ENCODE measurements at regions not wholly inside any gene's neighbourhood (a gene's known extent, or its start where the extent isn't known, plus 50 kb on each side); places are given as distances from the start of the nearest gene placed in this dataset.

DNA sequence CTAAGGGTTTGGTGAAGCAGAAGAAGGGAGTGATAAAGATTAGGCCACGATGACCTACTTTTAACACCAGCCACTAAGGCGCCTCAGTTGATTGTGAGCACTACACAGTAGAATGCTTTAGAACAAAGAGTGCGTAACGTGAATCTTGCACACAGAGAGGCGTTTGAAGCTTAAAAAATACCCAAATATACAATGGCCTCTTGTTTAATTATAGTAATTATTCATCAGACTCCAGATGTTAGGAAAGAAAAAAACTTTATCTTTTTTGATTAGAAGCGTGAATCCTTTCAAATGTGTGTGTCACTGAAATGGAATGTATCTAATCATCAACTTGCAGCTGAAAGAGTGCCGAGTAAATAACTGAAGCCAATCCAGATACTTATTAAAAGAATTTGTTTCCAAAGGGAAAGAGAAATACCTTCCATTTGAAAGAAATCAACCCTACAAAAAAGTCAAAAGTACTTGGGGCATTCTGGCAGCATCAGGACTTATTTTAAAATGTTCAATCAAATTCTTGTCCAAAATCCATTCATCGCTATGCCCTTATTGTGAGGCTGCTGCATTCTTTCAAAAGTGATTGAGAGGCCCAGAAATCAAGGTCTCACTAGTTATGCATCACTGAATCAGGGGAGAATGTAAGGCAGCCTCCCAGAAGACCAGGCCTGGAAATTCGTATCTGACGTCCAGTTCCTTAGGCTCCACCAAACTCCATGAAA, 337.5 kb downstream of the ZNF608 start:
- no peak for DNase-seq

GRCh38 chr5:124404796-124405195, 341.6 kb downstream of the ZNF608 start:
- DNase-seq: no peak

- no peak for DNase-seq
Measured at GRCh38 chr5:124403281-124403680, 343.2 kb downstream of the ZNF608 start.

- no peak for DNase-seq
Measured at GRCh38 chr5:124402144-124402581, 344.3 kb downstream of the ZNF608 start.

DNA sequence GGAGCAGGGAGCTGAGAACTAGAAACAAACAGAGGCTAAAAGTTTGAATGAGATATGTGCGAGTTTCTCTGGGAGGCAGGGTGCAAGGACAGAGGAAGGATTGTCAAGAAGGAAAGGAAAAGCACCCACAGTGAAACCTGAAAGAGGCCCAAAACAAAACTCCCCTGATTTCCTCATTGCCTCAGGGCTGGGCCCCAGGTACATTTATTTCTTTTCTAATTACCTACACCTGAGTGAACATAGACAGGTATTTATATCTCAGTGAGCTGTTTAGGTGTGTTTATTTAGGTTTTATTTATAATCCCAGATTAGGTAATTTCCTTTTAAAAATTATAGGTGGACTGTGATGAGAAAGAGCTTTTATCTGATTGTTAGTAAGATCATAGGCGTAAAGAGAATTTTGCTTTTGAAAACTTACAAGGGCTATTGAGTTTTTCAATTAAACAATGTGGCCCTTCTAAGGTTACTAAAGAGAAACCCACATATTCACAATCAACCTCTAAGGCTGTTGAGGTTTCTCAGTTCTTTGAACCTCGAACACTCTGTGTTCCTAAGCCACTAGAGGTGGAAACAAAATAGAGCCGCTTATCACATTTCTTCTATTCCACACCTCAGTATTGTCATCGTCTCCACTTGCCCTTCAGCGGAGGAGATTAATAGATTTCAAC, 344.8 kb downstream of the ZNF608 start:
- no peak for DNase-seq

- DNase-seq: no peak
Measured at GRCh38 chr5:124399426-124399961, 346.9 kb downstream of the ZNF608 start.

DNA sequence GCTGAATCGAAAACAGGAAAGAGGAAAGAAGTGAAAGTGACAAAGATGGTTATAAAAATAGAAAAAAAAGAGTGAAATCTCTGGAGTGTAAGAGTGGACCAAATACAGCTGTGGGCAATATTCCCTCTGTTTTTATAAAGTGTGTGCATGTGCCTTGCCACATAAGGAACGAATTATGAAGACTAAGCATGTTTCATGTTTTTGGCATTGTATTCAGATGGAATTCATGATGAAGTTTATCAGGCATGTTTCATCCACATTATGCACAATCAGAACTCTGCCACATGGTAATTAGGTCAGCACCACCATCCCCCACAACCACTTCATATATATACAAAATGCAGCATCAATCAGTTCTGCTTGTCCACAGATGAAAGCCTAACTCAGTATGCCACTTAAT, 348.0 kb downstream of the ZNF608 start:
- DNase-seq: no peak

- no peak for DNase-seq
Measured at GRCh38 chr5:124397317-124397716, 349.1 kb downstream of the ZNF608 start.

DNA sequence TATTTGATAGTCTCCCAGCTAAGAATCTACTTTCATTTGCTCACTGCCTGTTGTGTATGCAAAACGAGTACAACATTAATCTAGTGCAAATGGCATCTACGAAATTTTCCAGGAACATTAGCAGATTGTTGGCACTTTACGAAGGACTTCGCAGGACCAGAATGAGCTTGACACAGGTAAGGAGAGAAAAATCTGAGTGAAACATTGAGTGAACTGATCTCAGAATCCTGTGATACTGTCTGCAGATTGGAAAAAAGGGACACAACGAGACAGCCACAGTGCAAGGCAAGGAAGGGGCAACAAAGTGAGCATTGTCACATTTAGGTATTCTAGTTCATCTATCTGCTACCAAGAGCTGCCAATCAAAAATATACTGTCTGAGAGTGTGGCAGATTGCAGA, 350.5 kb downstream of the ZNF608 start:
- DNase-seq: no peak

- DNase-seq: no peak
Measured at GRCh38 chr5:124395287-124395686, 351.2 kb downstream of the ZNF608 start.

- no peak for DNase-seq
Measured at GRCh38 chr5:124394700-124395245, 351.7 kb downstream of the ZNF608 start.

- no peak for DNase-seq
Measured at GRCh38 chr5:124393584-124394379, 352.7 kb downstream of the ZNF608 start.

DNA sequence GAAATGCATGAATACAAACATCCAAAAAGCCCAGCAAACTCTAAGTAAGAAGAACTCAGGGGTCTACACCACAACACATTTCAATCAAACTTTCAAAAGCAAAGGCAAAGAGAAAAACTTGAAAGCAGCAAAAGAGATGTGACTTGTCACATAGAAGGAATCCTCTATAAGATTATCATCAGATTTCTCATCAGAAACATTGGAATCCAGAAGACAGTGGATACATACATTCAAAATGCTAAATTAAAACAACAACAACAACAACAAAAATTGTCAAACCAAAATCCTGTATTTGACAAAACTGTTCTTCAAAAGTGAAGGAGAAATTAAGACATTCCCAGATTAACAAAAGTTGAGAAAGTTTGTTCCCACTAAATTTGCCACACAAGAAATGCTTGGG, 362.7 kb downstream of the ZNF608 start:
- no peak for DNase-seq

DNA sequence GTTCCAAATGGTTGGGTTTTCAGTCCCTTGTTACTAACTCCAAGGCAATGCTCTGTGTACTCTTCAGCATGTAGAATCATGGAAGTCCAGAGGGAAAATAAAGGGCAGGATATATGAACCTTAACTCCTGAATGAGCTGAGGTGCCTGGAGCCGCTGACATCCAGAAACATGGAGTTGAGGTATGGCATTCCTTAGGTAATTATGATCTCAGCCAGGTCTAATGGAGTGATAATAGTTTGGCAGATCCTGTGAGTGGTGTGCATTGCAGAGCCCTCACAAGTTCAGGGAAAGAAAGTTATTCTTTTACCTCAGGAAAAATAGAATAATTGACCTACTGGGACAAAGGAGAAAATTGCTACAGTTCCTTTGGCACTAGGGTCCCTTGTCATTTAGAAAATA, 369.1 kb downstream of the ZNF608 start:
- DNase-seq: no peak

DNA sequence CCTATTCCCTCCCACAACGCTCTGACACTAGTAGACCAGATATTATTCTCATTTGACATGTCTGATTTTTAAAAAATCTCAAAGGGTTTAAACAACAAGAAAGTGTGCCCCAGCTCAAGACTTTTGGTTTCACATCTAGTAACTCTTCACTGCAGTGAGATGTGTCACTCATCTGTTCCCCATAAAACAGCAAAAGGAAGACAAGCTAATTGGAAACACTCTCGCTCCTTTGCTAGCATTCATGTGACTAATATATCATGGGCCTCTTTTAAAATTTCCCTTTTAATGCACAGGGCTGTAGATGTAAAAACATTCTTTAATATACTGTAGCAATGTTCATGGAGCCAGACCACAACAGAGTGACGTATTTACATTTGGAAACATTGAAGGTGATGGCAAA, 372.6 kb downstream of the ZNF608 start:
- no peak for DNase-seq

GRCh38 chr5:124372457-124372856, 374.0 kb downstream of the ZNF608 start:
- no peak for DNase-seq

DNA sequence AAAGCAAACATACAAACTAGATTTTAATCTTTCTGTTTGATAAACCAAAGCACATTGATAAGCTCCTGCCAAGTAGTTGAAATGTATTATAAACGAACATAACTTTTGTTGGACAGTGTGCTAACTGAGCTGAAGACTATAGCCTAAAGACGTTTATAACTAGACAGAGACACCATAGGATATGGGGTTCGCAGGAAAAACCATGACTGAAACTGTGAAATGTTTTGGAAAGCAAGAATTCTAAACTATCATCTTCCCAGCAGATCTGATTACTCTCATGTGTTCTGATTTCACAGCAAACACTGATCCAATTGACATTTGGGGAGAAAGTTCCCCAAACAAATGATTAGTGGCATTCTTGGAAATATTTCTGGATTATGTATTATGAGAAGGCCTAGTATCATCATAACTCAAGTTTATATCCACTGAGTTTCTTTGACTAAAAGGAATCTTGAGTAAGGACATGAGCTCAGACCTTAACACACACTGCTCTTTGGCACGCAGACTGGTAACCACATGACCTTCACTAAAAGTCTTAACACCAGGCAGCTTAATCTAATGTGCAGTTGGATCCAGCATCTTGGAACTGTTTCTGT, 375.2 kb downstream of the ZNF608 start:
- no peak for DNase-seq

GRCh38 chr5:124370601-124371000, 375.8 kb downstream of the ZNF608 start:
- DNase-seq: no peak

- DNase-seq: no peak
Measured at GRCh38 chr5:124365361-124365801, 381.1 kb downstream of the ZNF608 start.

DNA sequence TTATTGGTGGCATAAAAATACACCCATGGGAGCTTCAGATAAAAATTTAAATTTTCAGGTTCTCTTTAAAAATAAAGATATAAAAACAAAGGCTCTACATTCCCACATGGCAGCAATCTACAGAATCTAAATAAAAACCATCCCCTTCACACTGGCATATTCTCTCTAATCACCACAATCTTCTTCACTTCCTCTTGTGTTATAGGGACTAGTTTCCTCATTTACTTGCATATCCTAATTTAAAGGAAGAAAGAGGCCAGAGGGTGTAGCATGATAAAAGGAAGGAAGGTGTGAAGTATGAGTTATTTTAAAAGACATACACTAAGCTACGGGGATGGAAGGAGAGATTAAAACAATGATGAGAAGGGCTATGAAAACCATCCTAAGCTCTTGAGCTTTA, 390.5 kb downstream of the ZNF608 start:
- DNase-seq: no peak

DNA sequence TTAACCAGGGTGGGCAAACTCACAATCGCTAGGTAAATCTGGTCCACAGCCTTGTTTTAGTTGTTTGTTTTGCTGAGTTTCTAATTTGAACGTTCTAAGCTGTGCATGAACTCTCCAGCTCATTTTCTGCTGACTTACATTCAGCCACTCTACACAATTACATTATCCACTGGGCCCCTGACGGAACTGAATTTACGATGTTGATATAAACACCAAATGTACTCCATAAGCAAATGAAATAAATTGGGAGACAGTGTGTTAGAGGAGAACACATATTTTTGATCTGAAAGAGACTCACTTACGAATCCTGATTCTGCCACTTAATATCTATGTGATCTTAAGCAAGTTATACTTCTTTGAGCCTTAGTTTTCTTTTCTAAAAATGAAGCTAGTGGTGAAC, 393.4 kb downstream of the ZNF608 start:
- no peak for DNase-seq

- DNase-seq: no peak
Measured at GRCh38 chr5:124352312-124352711, 394.1 kb downstream of the ZNF608 start.

DNA sequence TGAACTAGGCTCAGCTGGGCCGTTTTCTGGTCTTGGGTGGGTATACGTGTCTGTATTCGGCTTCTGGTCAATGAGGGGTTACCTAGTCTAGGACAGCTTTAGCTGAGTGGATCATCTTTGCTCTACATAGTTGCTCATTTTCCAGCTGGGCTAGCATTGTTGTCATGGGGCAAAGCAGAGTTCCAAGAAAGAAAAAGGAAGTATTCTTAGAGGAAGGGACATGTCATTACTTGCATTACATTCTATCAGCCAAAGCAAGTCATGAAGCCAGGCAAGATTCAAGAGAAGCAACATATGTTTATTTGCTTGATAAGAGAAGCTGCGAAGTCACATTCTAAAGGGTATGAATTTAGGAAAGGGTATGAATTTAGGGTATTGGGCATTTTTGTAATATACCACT, 396.5 kb downstream of the ZNF608 start:
- no peak for DNase-seq

Measured in SIG-M5 (cell line).